Panc1 (cell line): ENCODE measurements at regions not wholly inside any gene's neighbourhood (a gene's known extent, or its start where the extent isn't known, plus 50 kb on each side); places are given as distances from the start of the nearest gene placed in this dataset.
"Not testable (repeated sequence)": the region's sequence is repeated elsewhere in the genome, so short reads cannot be mapped to it uniquely, and the experiment has no call there.

Experiments used
- ATAC-seq: fragments of 200-7000 bp; cut with Tn5 transposase; 2 replicates; pipeline ENCODE4 v1.9.1; 2020; ENCODE audit warnings: mild to moderate bottlenecking, moderate library complexity
- BruUV-seq: library from RNA; stranded (reverse); fragments of 400-500 nt; replicated peaks from 2 replicates; lab custom pipeline; 2021; lab: Mats Ljungman, UMichigan
- CTCF ChIA-PET: fragments of 300-600 bp; sonication (Branson Sonifier 250); formaldehyde crosslinking; loops from one replicate; lab custom pipeline; 2022; ENCODE audit warnings: antibody characterized with exemption; lab: Charles Lee
- POLR2A ChIA-PET: fragments of 300-600 bp; sonication (Branson Sonifier 250); formaldehyde crosslinking; loops from one replicate; lab custom pipeline; 2022; ENCODE audit warnings: antibody characterized with exemption; lab: Charles Lee
- DNase-seq: peaks from one replicate; pipeline ENCODE4 v3.0.0-alpha.2; 2010; ENCODE audit warnings: low read depth, low spot score
- H3K27ac ChIP-seq: 2 replicates; pipeline ENCODE4 v1.5.1; 2011; ENCODE audit warnings: mild to moderate bottlenecking, low read length, inconsistent platforms
- H3K27me3 ChIP-seq: fragments of 200-500 bp; sonication (Bioruptor generic); 2 replicates; pipeline ENCODE4 v1.6.0; 2014; ENCODE audit warnings: low read length, inconsistent platforms; ENCODE audit not compliant: control insufficient read depth, insufficient read depth
- H3K36me3 ChIP-seq: fragments of 200-500 bp; sonication (Bioruptor generic); 2 replicates; pipeline ENCODE4 v1.5.1; 2014; ENCODE audit warnings: inconsistent platforms, mild to moderate bottlenecking, low read length, moderate library complexity; ENCODE audit not compliant: control insufficient read depth, insufficient read depth
- H3K4me1 ChIP-seq: 2 replicates; pipeline ENCODE4 v1.5.1; 2011; ENCODE audit warnings: inconsistent platforms, mild to moderate bottlenecking, low read length, moderate library complexity; ENCODE audit not compliant: control insufficient read depth, insufficient read depth
- H3K4me3 ChIP-seq, 2 experiments: 2 replicates each; pipeline ENCODE4 v1.5.1; 2011 to 2012; ENCODE audit warnings: low read depth in 2 of 2, low read length in 2 of 2, mild to moderate bottlenecking in 2 of 2, inconsistent platforms in 1 of 2, moderate library complexity in 1 of 2
- H3K9me3 ChIP-seq: fragments of 200-500 bp; sonication (Bioruptor generic); 2 replicates; pipeline ENCODE4 v1.5.1; 2014; ENCODE audit warnings: low read depth, mild to moderate bottlenecking, inconsistent platforms, low read length, moderate library complexity; ENCODE audit not compliant: control insufficient read depth, insufficient read depth
- in situ Hi-C: cut with HindIII; loops from 2 replicates; pipeline ENCODE4 v1.10.0; 2016; ENCODE audit warnings: low sequenced_read_pairs, low pct_unique_long_range_greater_than_20kb
- intact Hi-C: fragments of 100-400 bp; cut with micrococcal nuclease; formaldehyde crosslinking; loops from one replicate; pipeline ENCODE4 v1.10.0; 2022; ENCODE audit not compliant: unreplicated experiment
- TF ChIP-seq, protein P1 (sequence below): fragments of 450-650 bp; IDR thresholded peaks from 2 replicates; pipeline ENCODE4 v1.5.1; 2017; ENCODE audit warnings: mild to moderate bottlenecking

DNA sequence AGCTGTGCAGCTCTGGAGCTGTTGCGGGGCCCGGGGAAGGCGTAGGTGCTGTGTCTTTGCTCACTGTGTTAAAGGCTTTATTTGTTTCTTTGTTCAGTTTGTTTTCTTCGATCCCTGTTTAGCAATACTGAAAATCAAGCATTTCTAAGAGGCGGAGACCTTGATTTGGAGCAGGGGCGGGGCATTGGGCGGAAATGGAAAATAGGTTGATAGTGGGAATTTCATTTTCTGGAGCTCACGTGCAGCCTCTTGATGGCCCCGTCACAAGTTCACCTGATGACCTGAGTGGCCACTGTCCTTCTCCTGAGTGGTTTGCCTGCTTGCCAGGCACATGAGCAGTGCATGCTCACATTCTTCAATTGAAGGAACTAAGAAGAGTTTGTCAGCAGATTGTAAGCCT, 93.2 kb downstream of the POTEG start:
- H3K27me3 ChIP-seq, H3K27ac ChIP-seq, DNase-seq, ATAC-seq, POLR2A ChIA-PET, intact Hi-C loops, H3K4me1 ChIP-seq, H3K36me3 ChIP-seq, H3K9me3 ChIP-seq, H3K4me3 ChIP-seq, CTCF ChIA-PET, in situ Hi-C loops, BruUV-seq: not testable (repeated sequence)

DNA sequence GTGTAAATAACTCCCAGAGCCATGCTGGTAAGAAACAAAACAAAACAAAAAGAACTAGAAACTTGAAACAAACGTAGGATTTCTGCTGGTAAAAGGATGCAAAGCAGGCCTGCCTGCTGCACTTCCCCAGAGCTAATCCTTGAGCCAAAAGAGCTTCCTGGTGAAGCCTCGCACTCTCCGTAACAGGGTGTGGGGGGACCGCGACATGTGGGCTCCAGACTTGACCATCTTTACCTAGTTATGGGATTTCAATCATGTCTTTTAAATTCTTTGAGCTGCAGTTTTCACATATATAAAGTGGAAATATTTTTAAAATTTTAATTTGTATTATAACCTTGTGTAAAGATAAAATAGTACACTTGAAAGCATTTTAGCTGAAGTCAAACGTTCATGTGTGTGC, 92.5 kb downstream of the POTEG start:
- BruUV-seq, POLR2A ChIA-PET, H3K9me3 ChIP-seq, H3K36me3 ChIP-seq, ATAC-seq, H3K4me1 ChIP-seq, in situ Hi-C loops, intact Hi-C loops, H3K27ac ChIP-seq, CTCF ChIA-PET, H3K4me3 ChIP-seq, H3K27me3 ChIP-seq, DNase-seq: not testable (repeated sequence)

DNA sequence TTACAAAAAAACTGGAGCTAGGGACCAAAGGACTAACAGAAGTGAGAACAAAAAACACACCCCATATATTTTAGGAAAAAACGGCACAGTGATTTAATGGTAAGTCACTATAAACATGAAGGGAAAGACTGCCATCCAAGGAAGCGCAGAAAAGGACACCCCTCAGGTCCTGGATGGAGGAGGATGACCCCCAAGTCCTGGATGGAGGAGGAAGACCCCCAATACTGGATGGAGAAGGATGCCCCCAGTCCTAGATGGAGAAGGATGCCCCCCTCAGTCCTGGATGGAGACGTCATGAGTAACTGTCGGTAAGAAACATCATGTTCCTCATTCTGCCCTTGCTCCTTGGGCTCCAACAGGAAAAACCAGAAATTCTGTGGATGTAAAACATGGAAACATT, 89.9 kb downstream of the POTEG start:
- H3K4me3 ChIP-seq, H3K36me3 ChIP-seq, intact Hi-C loops, in situ Hi-C loops, H3K27ac ChIP-seq, POLR2A ChIA-PET, H3K4me1 ChIP-seq, BruUV-seq, H3K9me3 ChIP-seq, CTCF ChIA-PET, H3K27me3 ChIP-seq: not testable (repeated sequence)
- DNase-seq, result peak; percentile 8
- ATAC-seq, result peak; percentile 3; the same call in 1 of the 2 replicates
- TF ChIP-seq, protein P1, sequence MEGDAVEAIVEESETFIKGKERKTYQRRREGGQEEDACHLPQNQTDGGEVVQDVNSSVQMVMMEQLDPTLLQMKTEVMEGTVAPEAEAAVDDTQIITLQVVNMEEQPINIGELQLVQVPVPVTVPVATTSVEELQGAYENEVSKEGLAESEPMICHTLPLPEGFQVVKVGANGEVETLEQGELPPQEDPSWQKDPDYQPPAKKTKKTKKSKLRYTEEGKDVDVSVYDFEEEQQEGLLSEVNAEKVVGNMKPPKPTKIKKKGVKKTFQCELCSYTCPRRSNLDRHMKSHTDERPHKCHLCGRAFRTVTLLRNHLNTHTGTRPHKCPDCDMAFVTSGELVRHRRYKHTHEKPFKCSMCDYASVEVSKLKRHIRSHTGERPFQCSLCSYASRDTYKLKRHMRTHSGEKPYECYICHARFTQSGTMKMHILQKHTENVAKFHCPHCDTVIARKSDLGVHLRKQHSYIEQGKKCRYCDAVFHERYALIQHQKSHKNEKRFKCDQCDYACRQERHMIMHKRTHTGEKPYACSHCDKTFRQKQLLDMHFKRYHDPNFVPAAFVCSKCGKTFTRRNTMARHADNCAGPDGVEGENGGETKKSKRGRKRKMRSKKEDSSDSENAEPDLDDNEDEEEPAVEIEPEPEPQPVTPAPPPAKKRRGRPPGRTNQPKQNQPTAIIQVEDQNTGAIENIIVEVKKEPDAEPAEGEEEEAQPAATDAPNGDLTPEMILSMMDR, result peak; percentile 22

DNA sequence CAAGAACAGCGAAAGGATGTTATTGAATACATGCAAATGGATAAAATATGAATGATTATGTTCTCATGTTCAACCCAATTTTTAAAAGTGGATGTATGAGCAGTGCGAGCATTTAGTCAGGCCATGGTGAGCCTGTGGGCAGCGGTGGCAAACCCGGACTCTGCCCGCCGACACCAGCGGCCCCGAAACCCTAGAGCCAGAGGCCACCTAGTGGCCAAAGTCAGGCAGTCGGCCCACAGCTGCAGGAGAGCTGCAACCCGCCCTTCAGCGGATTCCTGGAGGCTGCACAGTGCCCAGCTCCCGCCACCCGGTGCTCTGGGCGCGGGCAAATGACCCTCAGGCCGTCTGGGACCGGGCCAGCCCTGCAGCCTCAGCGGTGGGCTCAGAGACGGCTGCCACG, 89.5 kb downstream of the POTEG start:
- ATAC-seq, result peak; percentile 94
- CTCF ChIA-PET, intact Hi-C loops, H3K36me3 ChIP-seq, in situ Hi-C loops, H3K4me1 ChIP-seq, H3K27ac ChIP-seq, H3K4me3 ChIP-seq, BruUV-seq, DNase-seq, H3K27me3 ChIP-seq, POLR2A ChIA-PET, H3K9me3 ChIP-seq: not testable (repeated sequence)
- TF ChIP-seq, protein P1, result peak; percentile 13; the same call in 1 of the 2 replicates

DNA sequence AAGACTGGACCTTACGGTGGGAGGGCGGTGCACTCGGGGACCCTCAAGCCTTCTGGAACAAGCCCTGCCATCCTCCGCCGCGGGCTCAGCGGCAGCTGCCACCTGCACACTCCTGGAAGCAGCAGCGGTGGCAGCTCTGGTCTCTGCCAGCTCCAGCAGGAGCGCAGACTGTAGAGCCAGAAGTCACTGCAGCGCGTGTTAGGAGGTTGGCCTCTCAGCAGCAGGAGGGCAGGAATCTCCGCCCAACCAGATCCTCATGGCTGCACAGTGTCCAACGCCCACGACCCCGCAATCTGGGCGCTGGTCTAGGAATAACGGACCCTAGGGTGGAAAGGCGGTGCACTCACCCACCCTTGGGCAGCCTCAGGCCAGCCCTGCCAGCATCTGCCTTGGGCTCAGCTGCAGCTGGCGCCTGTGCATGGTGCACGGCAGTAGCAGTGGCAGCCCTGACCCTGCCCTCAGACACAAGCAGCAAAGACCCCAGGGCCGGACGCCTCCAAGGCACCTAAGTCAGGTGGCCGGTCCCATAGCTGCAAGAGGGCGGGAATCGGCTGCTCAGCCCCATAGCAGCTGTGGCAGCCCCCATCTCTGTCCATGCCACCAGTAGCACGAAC, 88.7 kb downstream of the POTEG start:
- DNase-seq, H3K27ac ChIP-seq, H3K36me3 ChIP-seq, H3K4me3 ChIP-seq, POLR2A ChIA-PET, intact Hi-C loops, H3K27me3 ChIP-seq, H3K4me1 ChIP-seq, CTCF ChIA-PET, H3K9me3 ChIP-seq, in situ Hi-C loops, BruUV-seq: not testable (repeated sequence)
- ATAC-seq, result peak; percentile 12

DNA sequence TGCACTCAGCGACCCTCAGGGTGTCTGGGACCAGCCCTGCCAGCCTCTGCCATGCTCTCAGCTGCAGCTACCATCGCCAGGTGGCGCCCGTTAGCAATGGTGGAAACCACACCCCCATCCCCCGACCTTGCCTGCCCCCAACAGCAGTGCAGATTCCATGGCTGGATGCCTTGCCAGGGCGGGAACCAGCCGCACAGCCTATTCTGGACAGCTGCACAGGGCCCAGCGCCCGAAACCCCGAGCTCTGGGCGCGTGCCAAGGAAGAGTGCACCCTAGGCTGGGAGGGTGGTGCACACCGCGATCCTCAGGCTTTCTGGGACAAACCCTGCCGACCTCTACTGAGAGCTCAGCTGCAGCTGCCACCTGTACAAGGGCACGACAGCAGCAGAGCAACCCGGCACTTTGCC, 88.1 kb downstream of the POTEG start:
- H3K9me3 ChIP-seq, intact Hi-C loops, H3K4me1 ChIP-seq, POLR2A ChIA-PET, BruUV-seq, in situ Hi-C loops, CTCF ChIA-PET, H3K27me3 ChIP-seq, DNase-seq, H3K4me3 ChIP-seq, H3K27ac ChIP-seq, H3K36me3 ChIP-seq: not testable (repeated sequence)
- ATAC-seq, result peak; percentile 95
